ENCODE measurements at regions not wholly inside any gene's neighbourhood (a gene's known extent, or its start where the extent isn't known, plus 50 kb on each side); places are given as distances from the start of the nearest gene placed in this dataset.

DNA sequence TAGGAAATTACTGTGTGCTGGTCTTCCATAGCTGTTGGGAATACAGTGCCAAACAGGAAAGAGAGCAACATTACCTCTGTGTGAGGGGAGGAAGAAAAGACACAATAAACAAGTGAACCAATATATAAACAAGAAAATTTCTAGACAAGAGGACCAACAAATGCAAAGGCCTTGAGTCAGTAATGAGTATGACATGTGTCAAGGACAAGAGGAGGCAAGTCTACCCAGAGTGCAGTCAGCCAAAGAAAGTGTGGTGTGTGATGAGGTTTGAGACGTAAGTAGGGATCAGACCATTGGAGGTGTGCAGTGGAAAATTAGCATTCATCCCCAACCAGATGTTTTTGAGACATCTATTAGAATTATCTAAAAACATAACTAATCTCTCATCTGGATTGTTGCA lies 69.5 kb upstream of the CDH6 start:
- Histone ChIP-seq H3K36me3 (ENCODE audit: insufficient read depth, low read length) (no peaks in the 10 kb centered on the region), H3K79me2 (ENCODE audit: insufficient read depth, low read depth, low read length) (no peaks in the 10 kb centered on the region), H3K9me3 (ENCODE audit: low read length) (no peaks in the 10 kb centered on the region), H3K4me2 (ENCODE audit: low read length) (no peak overlapping the region), H2AFZ (ENCODE audit: low read length) (no peak overlapping the region), H3K4me3 (ENCODE audit: low read depth, low read length, poor library complexity, severe bottlenecking) (no peak overlapping the region), H3K9me2 (ENCODE audit: insufficient read depth, low read length) (no peaks in the 10 kb centered on the region), H3K4me1 (ENCODE audit: insufficient read depth, low read length, poor library complexity, severe bottlenecking) (no peaks in the 10 kb centered on the region), H4K20me1 (ENCODE audit: insufficient read depth, low read length) (no peaks in the 10 kb centered on the region), H3K27ac (ENCODE audit: low read depth, low read length, poor library complexity, severe bottlenecking) (no peak overlapping the region)
- no TSS peak for BruUV-seq (replicated peaks)
- ChIA-PET CTCF (ENCODE audit: unreplicated experiment) (no interaction called here), POLR2A (interaction anchor here (0.5 to 0.7 kb wide), 2 partner anchors 249 to 1722 kb away, joined by 3 read pairs; no protein-coding TSS in a partner anchor)
- intact Hi-C loops (cut with micrococcal nuclease; ENCODE audit: unreplicated experiment): no loop called here
- TF ChIP-seq EZH2phosphoT487 (IDR thresholded peaks at IDR 0.05; ENCODE audit: borderline replicate concordance, low read depth, low read length) (no peak), CTCF (conservative IDR thresholded peaks at IDR 0.05; ENCODE audit: low read length) (no peak)
- no peak for DNase-seq (ENCODE audit: low spot score)

GRCh38 chr5:31122998-31123951 lies 70.2 kb upstream of the CDH6 start:
- H3K27ac ChIP-seq (ENCODE audit: low read depth, low read length, poor library complexity, severe bottlenecking): no peak overlapping the region
- no peaks in the 10 kb centered on the region for H3K4me1 ChIP-seq (ENCODE audit: insufficient read depth, low read length, poor library complexity, severe bottlenecking)
- no peaks in the 10 kb centered on the region for H3K79me2 ChIP-seq (ENCODE audit: insufficient read depth, low read depth, low read length)
- H3K9me2 ChIP-seq (ENCODE audit: insufficient read depth, low read length): no peaks in the 10 kb centered on the region
- TF ChIP-seq EZH2phosphoT487 (IDR thresholded peaks at IDR 0.05; ENCODE audit: borderline replicate concordance, low read depth, low read length): no peak
- no peak for TF ChIP-seq CTCF (conservative IDR thresholded peaks at IDR 0.05; ENCODE audit: low read length)
- H3K4me2 ChIP-seq (ENCODE audit: low read length): no peak overlapping the region
- H3K36me3 ChIP-seq (ENCODE audit: insufficient read depth, low read length): no peaks in the 10 kb centered on the region
- H3K9me3 ChIP-seq (ENCODE audit: low read length): no peaks in the 10 kb centered on the region
- no peak for DNase-seq (ENCODE audit: low spot score)
- H3K4me3 ChIP-seq (ENCODE audit: low read depth, low read length, poor library complexity, severe bottlenecking): no peak overlapping the region
- H4K20me1 ChIP-seq (ENCODE audit: insufficient read depth, low read length): no peaks in the 10 kb centered on the region
- POLR2A ChIA-PET: interaction anchor here (0.7 kb wide), 1 partner anchor 1721 kb away, joined by 3 read pairs; no protein-coding TSS in a partner anchor
- BruUV-seq (replicated peaks): no TSS peak
- intact Hi-C loops (cut with micrococcal nuclease; ENCODE audit: unreplicated experiment): no loop called here
- no peak overlapping the region for H2AFZ ChIP-seq (ENCODE audit: low read length)
- CTCF ChIA-PET (ENCODE audit: unreplicated experiment): no interaction called here

DNA sequence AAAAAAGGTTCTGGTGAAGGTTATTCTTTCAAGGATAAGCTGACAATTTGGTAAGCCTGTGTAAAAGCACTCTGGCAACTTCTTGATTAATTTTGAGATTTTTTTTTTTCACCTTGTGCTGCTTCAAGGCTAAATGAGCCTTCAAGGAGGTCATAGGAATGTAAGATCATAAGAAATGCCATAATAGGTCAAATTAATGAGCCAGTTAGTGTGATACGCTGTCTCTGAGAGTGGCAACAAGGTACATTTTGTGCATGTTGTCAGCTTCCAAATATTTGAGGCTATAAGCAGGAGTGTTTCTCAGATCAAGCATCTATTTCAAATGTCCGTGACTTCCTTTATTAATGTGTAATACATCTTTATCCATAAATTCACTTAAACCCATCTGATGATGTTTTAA lies 72.3 kb upstream of the CDH6 start:
- CTCF ChIA-PET (ENCODE audit: unreplicated experiment): no interaction called here

More for the DNA sequence above, 72.3 kb upstream of the CDH6 start:
- Histone ChIP-seq H3K9me3 (ENCODE audit: low read length) (no peaks in the 10 kb centered on the region), H3K36me3 (ENCODE audit: insufficient read depth, low read length) (no peaks in the 10 kb centered on the region), H3K79me2 (ENCODE audit: insufficient read depth, low read depth, low read length) (no peaks in the 10 kb centered on the region), H2AFZ (ENCODE audit: low read length) (no peak overlapping the region), H3K4me3 (ENCODE audit: low read depth, low read length, poor library complexity, severe bottlenecking) (no peak overlapping the region), H4K20me1 (ENCODE audit: insufficient read depth, low read length) (no peaks in the 10 kb centered on the region), H3K4me1 (ENCODE audit: insufficient read depth, low read length, poor library complexity, severe bottlenecking) (no peaks in the 10 kb centered on the region), H3K9me2 (ENCODE audit: insufficient read depth, low read length) (no peaks in the 10 kb centered on the region), H3K4me2 (ENCODE audit: low read length) (no peak overlapping the region), H3K27ac (ENCODE audit: low read depth, low read length, poor library complexity, severe bottlenecking) (no peak overlapping the region)
- no peak for TF ChIP-seq CTCF (conservative IDR thresholded peaks at IDR 0.05; ENCODE audit: low read length)
- TF ChIP-seq EZH2phosphoT487 (IDR thresholded peaks at IDR 0.05; ENCODE audit: borderline replicate concordance, low read depth, low read length): no peak
- no peak for DNase-seq (ENCODE audit: low spot score)
- BruUV-seq (replicated peaks): no TSS peak
- intact Hi-C loops (cut with micrococcal nuclease; ENCODE audit: unreplicated experiment): no loop called here
- POLR2A ChIA-PET: interaction anchor here (0.9 kb wide), 1 partner anchor 70 kb away, joined by 3 read pairs; no protein-coding TSS in a partner anchor

Data from OCI-LY7 (cell line).